Right lobe of liver (tissue), 6 donors: ENCODE measurements at regions not wholly inside any gene's neighbourhood (a gene's known extent, or its start where the extent isn't known, plus 50 kb on each side); places are given as distances from the start of the nearest gene placed in this dataset.

Source experiments
- ATAC-seq, 4 donors: fragments of 200-7000 bp; cut with Tn5 transposase; one replicate each; pipeline ENCODE4 v1.9.1; 2020; ENCODE audit warnings: mild to moderate bottlenecking in 4 of 4, moderate library complexity in 4 of 4
- DNase-seq, 3 donors: peaks; one replicate each; pipeline ENCODE4 v3.0.0-alpha.2; 2020
- H3K27ac ChIP-seq, 3 donors: fragments of 200-600 bp; one replicate each; pipeline ENCODE4 v1.8.0; 2022
- H3K27me3 ChIP-seq, 2 donors: fragments of 200-600 bp; one replicate each; pipeline ENCODE4 v1.8.0; 2022
- H3K36me3 ChIP-seq, 4 donors: fragments of 200-600 bp; sonication (generic) in 1 of 4; one replicate each; pipeline versions ENCODE4 v1.5.1 to v1.8.0; 2017 to 2022; ENCODE audit warnings: control low read depth in 1 of 4
- H3K4me1 ChIP-seq, 4 donors: fragments of 200-600 bp; sonication (generic) in 1 of 4; one replicate each; pipeline versions ENCODE4 v1.5.1 to v1.8.0; 2017 to 2022; ENCODE audit warnings: control low read depth in 1 of 4
- H3K4me3 ChIP-seq, 3 donors: fragments of 200-600 bp; one replicate each; pipeline ENCODE4 v1.8.0; 2022
- H3K9me3 ChIP-seq, 4 donors: fragments of 200-600 bp; sonication (generic) in 1 of 4; one replicate each; pipeline versions ENCODE4 v1.5.1 to v1.8.0; 2017 to 2022; ENCODE audit warnings: control low read depth in 1 of 4
- CTCF ChIP-seq, 4 donors: fragments of 200-600 bp in 3 of 4; fragments of 450-650 bp in 1 of 4; IDR thresholded peaks; one replicate each; pipeline versions ENCODE4 v1.5.1 to v1.8.0; 2016 to 2022; ENCODE audit warnings: antibody characterized with exemption in 4 of 4, mild to moderate bottlenecking in 2 of 4
- POLR2A ChIP-seq: fragments of 450-650 bp; IDR thresholded peaks from one replicate; pipeline ENCODE4 v1.6.1; 2017; ENCODE audit warnings: antibody characterized with exemption, mild to moderate bottlenecking
- WGBS: methylation state at CpG from one replicate; pipeline ENCODE4 v1.1.6; 2018; ENCODE audit warnings: low coverage, low lambda C conversion rate; ENCODE audit not compliant: insufficient coverage; ENCODE audit errors: missing lambda C conversion rate; 5-methylcytosine and 5-hydroxymethylcytosine counted together
- intact Hi-C, 2 donors: fragments of 100-400 bp; cut with DNase I; formaldehyde crosslinking; loops; one replicate each; pipeline versions ENCODE4 v1.11.2 to v1.14.1; 2022
- donor health status: DM: no; HTN: yes; CAD: no.
- donor health status: DM: no; HTN: no; CAD: no.
- donor health status: DM: no; HTN: no; CAD: no.
- donor health status: DM: no; HTN: yes; CAD: no.
- donor health status: DM: no; HTN: yes; CAD: no.

DNA sequence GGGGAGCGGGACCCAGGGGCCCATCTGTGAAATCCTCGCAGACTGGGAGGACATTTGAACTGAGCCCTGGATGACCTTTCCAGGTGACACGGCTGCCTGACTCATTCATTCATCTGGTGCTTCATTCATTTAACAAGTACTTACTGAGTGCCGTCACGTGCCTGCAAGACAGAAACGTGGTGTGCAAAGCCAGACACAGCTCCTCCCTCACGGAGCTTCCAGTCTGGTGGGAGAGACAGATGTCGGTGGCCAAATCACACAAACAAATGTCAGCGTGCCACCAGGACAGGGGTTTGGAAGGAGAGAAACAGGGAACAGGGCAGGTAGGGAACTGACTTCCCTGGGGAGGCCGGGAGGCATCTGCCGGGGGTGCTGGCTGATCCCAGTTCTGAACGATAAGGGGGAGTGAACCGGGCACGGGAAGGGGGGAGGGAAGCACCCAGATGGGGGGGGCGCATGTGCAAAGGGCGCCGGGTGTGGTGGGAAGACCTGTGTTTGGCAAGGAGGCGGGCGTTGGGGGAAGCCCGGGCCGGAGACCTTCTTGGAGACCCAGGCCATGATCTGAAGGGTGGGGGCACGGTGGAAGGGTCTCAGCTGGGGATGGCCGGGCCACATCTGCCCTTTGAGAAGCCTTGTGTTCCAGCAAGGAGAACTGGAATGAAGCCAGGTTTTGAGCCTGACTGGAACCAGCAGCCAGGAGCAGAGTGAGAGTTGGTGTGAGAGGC lies 93.6 kb upstream of the CIBAR2 start:
- H3K4me3 ChIP-seq = no peak overlapping the region
- DNase-seq = peak in 1 of 3 donors; percentile 55
- ATAC-seq = peak in 2 of 4 donors; percentile 3 to 17
- intact Hi-C loops = no loop called here
- no peak for TF ChIP-seq CTCF (IDR thresholded peaks at IDR 0.05)
- TF ChIP-seq POLR2A = no peak
- no peak overlapping the region for H3K27ac ChIP-seq
- WGBS = 37% methylated on average over 10 of the region's 23 CpGs
- no peaks in the 10 kb centered on the region for H3K27me3 ChIP-seq
- no peaks in the 10 kb centered on the region for H3K9me3 ChIP-seq
- no peaks in the 10 kb centered on the region for H3K36me3 ChIP-seq
- H3K4me1 ChIP-seq = peaks cover 0 to 20% (median 9%) of the 10 kb centered on the region in 4 donors

- peak; percentile 18 to 28 (median 24) for ATAC-seq
- H3K36me3 ChIP-seq = no peaks in the 10 kb centered on the region
- intact Hi-C loops = no loop called here
- H3K27ac ChIP-seq = no peak overlapping the region
- DNase-seq = peak in 1 of 3 donors; percentile 64
- H3K27me3 ChIP-seq = no peaks in the 10 kb centered on the region
- TF ChIP-seq POLR2A = no peak
- TF ChIP-seq CTCF (IDR thresholded peaks at IDR 0.05) = no peak
- no peaks in the 10 kb centered on the region for H3K9me3 ChIP-seq
- 18% methylated on average over 7 of the region's 31 CpGs for WGBS
- no peak overlapping the region for H3K4me3 ChIP-seq
- peaks cover 0 to 20% (median 8%) of the 10 kb centered on the region in 4 donors for H3K4me1 ChIP-seq
Measured at GRCh38 chr16:85206472-85207356, 94.4 kb upstream of the CIBAR2 start.

DNA sequence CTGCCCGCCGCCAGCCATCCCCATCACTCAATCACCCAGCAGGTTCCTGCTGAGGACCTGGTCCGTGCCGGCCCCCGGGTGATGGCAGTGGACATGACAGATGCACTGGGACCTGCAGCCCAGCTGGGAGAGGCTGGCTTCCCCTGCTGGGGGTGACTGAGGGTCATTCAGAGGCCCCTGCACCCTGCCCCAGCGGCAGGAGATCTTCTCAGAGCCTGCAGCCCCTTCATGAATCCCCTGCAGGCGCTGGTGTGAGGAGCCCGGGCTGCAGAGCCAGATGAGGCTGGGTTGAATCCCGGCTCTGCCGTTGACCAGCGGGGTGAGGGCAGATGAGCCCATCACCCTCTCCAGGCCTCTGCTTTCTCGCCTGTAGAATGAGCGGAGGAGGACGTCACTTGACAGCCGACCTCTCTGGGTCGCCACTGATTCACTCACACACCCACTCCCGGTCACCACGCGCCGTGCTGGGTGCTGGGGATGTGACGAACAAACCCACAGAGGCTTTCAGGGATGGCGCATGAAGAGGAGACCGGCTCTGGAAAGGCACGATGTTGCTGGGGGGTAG lies 95.2 kb upstream of the CIBAR2 start:
- no peaks in the 10 kb centered on the region for H3K27me3 ChIP-seq
- intact Hi-C loops = no loop called here
- H3K36me3 ChIP-seq = no peaks in the 10 kb centered on the region
- no peak overlapping the region for H3K27ac ChIP-seq
- no CpG with 5 or more reads among the region's 24 CpGs for WGBS
- no peak for ATAC-seq
- no peak for TF ChIP-seq POLR2A
- no peak for TF ChIP-seq CTCF (IDR thresholded peaks at IDR 0.05)
- peaks cover 0 to 28% (median 10%) of the 10 kb centered on the region in 4 donors for H3K4me1 ChIP-seq
- DNase-seq = peak in 1 of 3 donors; percentile 55
- no peaks in the 10 kb centered on the region for H3K9me3 ChIP-seq
- H3K4me3 ChIP-seq = no peak overlapping the region

- no peaks in the 10 kb centered on the region for H3K9me3 ChIP-seq
- no peak for TF ChIP-seq POLR2A
- no peak for TF ChIP-seq CTCF (IDR thresholded peaks at IDR 0.05)
- no peak overlapping the region for H3K4me3 ChIP-seq
- no peaks in the 10 kb centered on the region for H3K27me3 ChIP-seq
- H3K4me1 ChIP-seq = peaks cover 0 to 35% (median 14%) of the 10 kb centered on the region in 4 donors
- intact Hi-C loops = no loop called here
- peak in 1 of 3 donors; percentile 54 for DNase-seq
- H3K27ac ChIP-seq = no peak overlapping the region
- H3K36me3 ChIP-seq = no peaks in the 10 kb centered on the region
- 96% methylated on average over 4 of the region's 17 CpGs for WGBS
- no peak for ATAC-seq
Measured at GRCh38 chr16:85208181-85208580, 95.9 kb upstream of the CIBAR2 start.
